ENCODE measurements at regions not wholly inside any gene's neighbourhood (a gene's known extent, or its start where the extent isn't known, plus 50 kb on each side); places are given as distances from the start of the nearest gene placed in this dataset.
"Not testable (repeated sequence)": the region's sequence is repeated elsewhere in the genome, so short reads cannot be mapped to it uniquely, and the experiment has no call there.

GRCh38 chr18:43970656-43971055 is 693.4 kb upstream of the SYT4 start:
- H3K27me3 ChIP-seq (ENCODE audit: control insufficient read depth in 1 of 2, insufficient read depth in 1 of 2, low read length in 2 of 2) = no peaks in the 10 kb centered on the region
- H2AFZ ChIP-seq (ENCODE audit: low read depth, low read length) = no peak overlapping the region
- H3K9ac ChIP-seq (ENCODE audit: low read length) = no peak overlapping the region
- H2BK15ac ChIP-seq (ENCODE audit: low read depth, poor library complexity, severe bottlenecking) = no peak overlapping the region
- no peak overlapping the region for H3K4me2 ChIP-seq (ENCODE audit: low read length, poor library complexity, severe bottlenecking)
- no peak overlapping the region for H4K8ac ChIP-seq (ENCODE audit: low read length)
- no peak overlapping the region for H2BK5ac ChIP-seq (ENCODE audit: low read depth, low read length, poor library complexity, severe bottlenecking)
- H3K4me1 ChIP-seq (ENCODE audit: control insufficient read depth, insufficient read depth, low read depth, low read length) = no peaks in the 10 kb centered on the region
- H2BK120ac ChIP-seq (ENCODE audit: low read depth, low read length) = no peak overlapping the region
- no peak overlapping the region for H3K23ac ChIP-seq (ENCODE audit: low read length in 2 of 2)
- H3K18ac ChIP-seq (ENCODE audit: low read depth in 1 of 2, low read length in 2 of 2) = no peak overlapping the region
- H2AK5ac ChIP-seq (ENCODE audit: low read length, severe bottlenecking) = no peak overlapping the region
- H3K4ac ChIP-seq (ENCODE audit: low read depth in 1 of 2, low read length in 2 of 2) = no peak overlapping the region
- no peaks in the 10 kb centered on the region for H3K36me3 ChIP-seq (ENCODE audit: control insufficient read depth in 1 of 2, insufficient read depth in 2 of 2, low read depth in 1 of 2, low read length in 2 of 2)
- H3K27ac ChIP-seq (ENCODE audit: low read length, poor library complexity, severe bottlenecking) = no peak overlapping the region
- H3K79me1 ChIP-seq (replicated peaks; ENCODE audit: low read length, poor library complexity, severe bottlenecking) = no peaks in the 10 kb centered on the region
- H2BK12ac ChIP-seq (ENCODE audit: low read length in 2 of 2) = no peak overlapping the region
- H3K9me3 ChIP-seq (ENCODE audit: control insufficient read depth, low read length) = no peaks in the 10 kb centered on the region
- no peak overlapping the region for H3K4me3 ChIP-seq (ENCODE audit: insufficient read depth in 1 of 2, low read depth in 1 of 2, low read length in 2 of 2)
- no peak overlapping the region for H3K14ac ChIP-seq (ENCODE audit: low read length in 2 of 2)
- WGBS = 91% methylated on average over 4 of the region's 4 CpGs
- H4K91ac ChIP-seq (ENCODE audit: low read length) = no peak overlapping the region
- DNase-seq = peak; percentile 13

- no peak overlapping the region for H2AFZ ChIP-seq (ENCODE audit: low read depth, low read length)
- no peak overlapping the region for H3K14ac ChIP-seq (ENCODE audit: low read length in 2 of 2)
- H2BK15ac ChIP-seq (ENCODE audit: low read depth, poor library complexity, severe bottlenecking) = no peak overlapping the region
- no peak overlapping the region for H3K23ac ChIP-seq (ENCODE audit: low read length in 2 of 2)
- H2BK12ac ChIP-seq (ENCODE audit: low read length in 2 of 2) = no peak overlapping the region
- H3K27me3 ChIP-seq (ENCODE audit: control insufficient read depth in 1 of 2, insufficient read depth in 1 of 2, low read length in 2 of 2) = no peaks in the 10 kb centered on the region
- no peak overlapping the region for H3K9ac ChIP-seq (ENCODE audit: low read length)
- DNase-seq = no peak
- WGBS = 86% methylated on average over 3 of the region's 4 CpGs
- no peak overlapping the region for H2BK120ac ChIP-seq (ENCODE audit: low read depth, low read length)
- H2BK5ac ChIP-seq (ENCODE audit: low read depth, low read length, poor library complexity, severe bottlenecking) = no peak overlapping the region
- no peaks in the 10 kb centered on the region for H3K9me3 ChIP-seq (ENCODE audit: control insufficient read depth, low read length)
- H3K18ac ChIP-seq (ENCODE audit: low read depth in 1 of 2, low read length in 2 of 2) = no peak overlapping the region
- H3K4me2 ChIP-seq (ENCODE audit: low read length, poor library complexity, severe bottlenecking) = no peak overlapping the region
- H3K79me1 ChIP-seq (replicated peaks; ENCODE audit: low read length, poor library complexity, severe bottlenecking) = no peaks in the 10 kb centered on the region
- H3K4me1 ChIP-seq (ENCODE audit: control insufficient read depth, insufficient read depth, low read depth, low read length) = no peaks in the 10 kb centered on the region
- no peaks in the 10 kb centered on the region for H3K36me3 ChIP-seq (ENCODE audit: control insufficient read depth in 1 of 2, insufficient read depth in 2 of 2, low read depth in 1 of 2, low read length in 2 of 2)
- no peak overlapping the region for H4K8ac ChIP-seq (ENCODE audit: low read length)
- no peak overlapping the region for H3K4ac ChIP-seq (ENCODE audit: low read depth in 1 of 2, low read length in 2 of 2)
- no peak overlapping the region for H3K4me3 ChIP-seq (ENCODE audit: insufficient read depth in 1 of 2, low read depth in 1 of 2, low read length in 2 of 2)
- no peak overlapping the region for H3K27ac ChIP-seq (ENCODE audit: low read length, poor library complexity, severe bottlenecking)
- no peak overlapping the region for H2AK5ac ChIP-seq (ENCODE audit: low read length, severe bottlenecking)
- H4K91ac ChIP-seq (ENCODE audit: low read length) = no peak overlapping the region
Observed at GRCh38 chr18:43978174-43978573, 700.9 kb upstream of the SYT4 start.

- Histone ChIP-seq H2BK5ac (ENCODE audit: low read depth, low read length, poor library complexity, severe bottlenecking) (no peak overlapping the region), H4K91ac (ENCODE audit: low read length) (no peak overlapping the region), H2BK15ac (ENCODE audit: low read depth, poor library complexity, severe bottlenecking) (no peak overlapping the region), H3K14ac (ENCODE audit: low read length in 2 of 2) (no peak overlapping the region), H3K27me3 (ENCODE audit: control insufficient read depth in 1 of 2, insufficient read depth in 1 of 2, low read length in 2 of 2) (no peaks in the 10 kb centered on the region), H3K9me3 (ENCODE audit: control insufficient read depth, low read length) (no peaks in the 10 kb centered on the region), H2BK120ac (ENCODE audit: low read depth, low read length) (no peak overlapping the region), H3K36me3 (ENCODE audit: control insufficient read depth in 1 of 2, insufficient read depth in 2 of 2, low read depth in 1 of 2, low read length in 2 of 2) (no peaks in the 10 kb centered on the region), H3K4ac (ENCODE audit: low read depth in 1 of 2, low read length in 2 of 2) (no peak overlapping the region), H3K4me2 (ENCODE audit: low read length, poor library complexity, severe bottlenecking) (no peak overlapping the region), H2AK5ac (ENCODE audit: low read length, severe bottlenecking) (no peak overlapping the region), H3K27ac (ENCODE audit: low read length, poor library complexity, severe bottlenecking) (no peak overlapping the region), H4K8ac (ENCODE audit: low read length) (no peak overlapping the region), H2BK12ac (ENCODE audit: low read length in 2 of 2) (no peak overlapping the region), H3K9ac (ENCODE audit: low read length) (no peak overlapping the region), H2AFZ (ENCODE audit: low read depth, low read length) (no peak overlapping the region), H3K4me1 (ENCODE audit: control insufficient read depth, insufficient read depth, low read depth, low read length) (no peaks in the 10 kb centered on the region), H3K4me3 (ENCODE audit: insufficient read depth in 1 of 2, low read depth in 1 of 2, low read length in 2 of 2) (no peak overlapping the region), H3K23ac (ENCODE audit: low read length in 2 of 2) (no peak overlapping the region), H3K79me1 (replicated peaks; ENCODE audit: low read length, poor library complexity, severe bottlenecking) (no peaks in the 10 kb centered on the region), H3K18ac (ENCODE audit: low read depth in 1 of 2, low read length in 2 of 2) (no peak overlapping the region)
- no peak for DNase-seq
- 96% methylated on average over 2 of the region's 4 CpGs for WGBS
Observed at GRCh38 chr18:43982582-43982981, 698.1 kb upstream of the SETBP1 start.

- not testable (repeated sequence) for H2BK5ac ChIP-seq (ENCODE audit: low read depth, low read length, poor library complexity, severe bottlenecking); H2AFZ ChIP-seq (ENCODE audit: low read depth, low read length); H3K23ac ChIP-seq (ENCODE audit: low read length in 2 of 2); H4K91ac ChIP-seq (ENCODE audit: low read length); H3K4me1 ChIP-seq (ENCODE audit: control insufficient read depth, insufficient read depth, low read depth, low read length); H2BK12ac ChIP-seq (ENCODE audit: low read length in 2 of 2); H3K36me3 ChIP-seq (ENCODE audit: control insufficient read depth in 1 of 2, insufficient read depth in 2 of 2, low read depth in 1 of 2, low read length in 2 of 2); H3K27ac ChIP-seq (ENCODE audit: low read length, poor library complexity, severe bottlenecking); H3K79me1 ChIP-seq (replicated peaks; ENCODE audit: low read length, poor library complexity, severe bottlenecking); H4K8ac ChIP-seq (ENCODE audit: low read length); H2BK15ac ChIP-seq (ENCODE audit: low read depth, poor library complexity, severe bottlenecking); DNase-seq; H3K4ac ChIP-seq (ENCODE audit: low read depth in 1 of 2, low read length in 2 of 2); H3K4me3 ChIP-seq (ENCODE audit: insufficient read depth in 1 of 2, low read depth in 1 of 2, low read length in 2 of 2); H3K18ac ChIP-seq (ENCODE audit: low read depth in 1 of 2, low read length in 2 of 2); H2BK120ac ChIP-seq (ENCODE audit: low read depth, low read length); H3K27me3 ChIP-seq (ENCODE audit: control insufficient read depth in 1 of 2, insufficient read depth in 1 of 2, low read length in 2 of 2); H3K14ac ChIP-seq (ENCODE audit: low read length in 2 of 2); H3K9ac ChIP-seq (ENCODE audit: low read length); H3K9me3 ChIP-seq (ENCODE audit: control insufficient read depth, low read length); H2AK5ac ChIP-seq (ENCODE audit: low read length, severe bottlenecking); H3K4me2 ChIP-seq (ENCODE audit: low read length, poor library complexity, severe bottlenecking)
- WGBS = no CpG with 5 or more reads among the region's 4 CpGs
Observed at GRCh38 chr18:43987061-43987460, 693.6 kb upstream of the SETBP1 start.
